Kidney (tissue), 13 donors: ENCODE measurements at regions not wholly inside any gene's neighbourhood (a gene's known extent, or its start where the extent isn't known, plus 50 kb on each side); places are given as distances from the start of the nearest gene placed in this dataset.

Source experiments
- DNase-seq, 5 donors: peaks; one replicate each; pipeline ENCODE4 v3.0.0-alpha.2; 2013 to 2020
- FAIRE-seq: peaks from 2 replicates; lab custom pipeline; 2012; peaks lifted over from hg19 to GRCh38; lab: Jason Lieb, UNC
- H3K27ac ChIP-seq, 2 donors: one replicate each; pipeline ENCODE4 v1.7.0; 2013; ENCODE audit warnings: low read depth in 2 of 2, low read length in 2 of 2, inconsistent platforms in 1 of 2
- H3K27me3 ChIP-seq: one replicate; pipeline ENCODE4 v1.7.1; 2013; ENCODE audit warnings: low read length, inconsistent platforms; ENCODE audit not compliant: control insufficient read depth, insufficient read depth
- H3K36me3 ChIP-seq, 3 donors: one replicate each; pipeline versions ENCODE4 v1.7.0 to v1.7.1; 2013; ENCODE audit warnings: low read length in 3 of 3, control low read depth in 1 of 3, inconsistent platforms in 1 of 3; ENCODE audit not compliant: insufficient read depth in 3 of 3, control insufficient read depth in 2 of 3
- H3K4me1 ChIP-seq, 3 donors: one replicate each; pipeline versions ENCODE4 v1.7.0 to v1.7.1; 2013; ENCODE audit warnings: low read length in 3 of 3, inconsistent platforms in 1 of 3, low read depth in 1 of 3; ENCODE audit not compliant: control insufficient read depth in 2 of 3, insufficient read depth in 2 of 3
- H3K4me3 ChIP-seq, 3 donors: one replicate each; pipeline versions ENCODE4 v1.7.0 to v1.8.1; 2013; ENCODE audit warnings: low read length in 3 of 3, control low read depth in 1 of 3, inconsistent platforms in 1 of 3
- H3K9ac ChIP-seq, 3 donors: one replicate each; pipeline versions ENCODE4 v1.7.0 to v1.7.1; 2013; ENCODE audit warnings: low read length in 3 of 3, control low read depth in 1 of 3, inconsistent platforms in 1 of 3
- H3K9me3 ChIP-seq, 3 donors: one replicate each; pipeline versions ENCODE4 v1.7.0 to v1.7.1; 2013; ENCODE audit warnings: low read length in 3 of 3, control low read depth in 1 of 3, inconsistent platforms in 1 of 3; ENCODE audit not compliant: control insufficient read depth in 2 of 3, insufficient read depth in 1 of 3
- intact Hi-C: fragments of 100-400 bp; cut with DNase I; formaldehyde crosslinking; loops from one replicate; pipeline ENCODE4 v1.11.1; 2022
- TF ChIP-seq, protein P1 (sequence below): IDR thresholded peaks from 3 replicates; pipeline ENCODE4 v1.5.1; 2012; ENCODE audit warnings: mild to moderate bottlenecking, moderate library complexity, borderline replicate concordance; ENCODE audit not compliant: insufficient read depth; ENCODE audit errors: extremely low read depth
- donor health status: control.
- donor health status: control.
- donor health status: control.
- donor health status: control.
- donor health status: control.
- donor health status: DM: yes; HTN: yes; CAD: no.
- donor health status: Normal renal cell carcinoma (clear cell type).

DNA sequence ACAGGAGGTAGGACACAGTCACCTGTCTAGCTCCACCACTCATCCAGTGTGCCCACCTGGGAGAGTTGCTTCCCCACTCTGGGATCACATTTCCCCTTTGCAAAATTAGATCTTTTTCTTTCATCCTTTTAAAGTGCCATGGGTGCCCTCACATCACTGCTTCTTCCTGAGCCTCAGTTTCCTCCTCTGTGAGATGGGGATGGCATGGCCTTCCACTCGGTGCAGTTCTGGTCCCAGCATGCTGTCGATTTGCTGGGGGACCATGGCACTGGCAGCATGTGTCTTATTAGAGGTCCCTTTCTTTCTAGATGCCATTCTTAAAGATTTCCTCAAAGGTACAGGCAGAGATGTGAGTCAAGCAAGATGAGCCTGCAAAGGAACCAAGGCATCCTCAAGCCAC, 158.3 kb upstream of the ZMIZ1 start:
- Histone ChIP-seq H3K4me1 (peaks cover 0 to 12% (median 8%) of the 10 kb centered on the region in 3 donors), H3K9me3 (no peaks in the 10 kb centered on the region), H3K9ac (no peak overlapping the region), H3K36me3 (no peaks in the 10 kb centered on the region), H3K4me3 (no peak overlapping the region), H3K27me3 (no peaks in the 10 kb centered on the region), H3K27ac (no peak overlapping the region)
- no peak for DNase-seq
- intact Hi-C loops: no loop called here
- no peak for FAIRE-seq
- TF ChIP-seq, protein P1, sequence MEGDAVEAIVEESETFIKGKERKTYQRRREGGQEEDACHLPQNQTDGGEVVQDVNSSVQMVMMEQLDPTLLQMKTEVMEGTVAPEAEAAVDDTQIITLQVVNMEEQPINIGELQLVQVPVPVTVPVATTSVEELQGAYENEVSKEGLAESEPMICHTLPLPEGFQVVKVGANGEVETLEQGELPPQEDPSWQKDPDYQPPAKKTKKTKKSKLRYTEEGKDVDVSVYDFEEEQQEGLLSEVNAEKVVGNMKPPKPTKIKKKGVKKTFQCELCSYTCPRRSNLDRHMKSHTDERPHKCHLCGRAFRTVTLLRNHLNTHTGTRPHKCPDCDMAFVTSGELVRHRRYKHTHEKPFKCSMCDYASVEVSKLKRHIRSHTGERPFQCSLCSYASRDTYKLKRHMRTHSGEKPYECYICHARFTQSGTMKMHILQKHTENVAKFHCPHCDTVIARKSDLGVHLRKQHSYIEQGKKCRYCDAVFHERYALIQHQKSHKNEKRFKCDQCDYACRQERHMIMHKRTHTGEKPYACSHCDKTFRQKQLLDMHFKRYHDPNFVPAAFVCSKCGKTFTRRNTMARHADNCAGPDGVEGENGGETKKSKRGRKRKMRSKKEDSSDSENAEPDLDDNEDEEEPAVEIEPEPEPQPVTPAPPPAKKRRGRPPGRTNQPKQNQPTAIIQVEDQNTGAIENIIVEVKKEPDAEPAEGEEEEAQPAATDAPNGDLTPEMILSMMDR: no peak

DNA sequence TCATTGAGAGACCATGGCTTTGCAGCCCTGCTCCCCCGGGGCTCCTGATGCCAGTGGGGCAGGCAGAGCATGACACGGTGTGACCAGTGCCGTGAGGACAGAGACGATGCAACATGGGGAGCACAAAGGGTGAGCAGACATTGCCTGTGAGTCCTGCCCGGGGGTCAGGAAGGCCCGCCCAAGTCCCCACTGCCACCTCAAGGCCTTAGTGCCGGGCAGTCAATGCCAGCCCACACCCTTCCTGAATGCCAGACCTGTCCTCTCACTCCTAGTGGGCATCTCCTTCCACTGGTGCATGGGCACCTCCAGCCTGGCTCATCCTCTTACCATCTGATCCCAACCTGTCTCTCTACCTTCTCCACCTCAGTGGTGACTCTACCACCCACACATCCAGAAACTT, 157.9 kb upstream of the ZMIZ1 start:
- H3K27me3 ChIP-seq: no peaks in the 10 kb centered on the region
- H3K27ac ChIP-seq: no peak overlapping the region
- no peaks in the 10 kb centered on the region for H3K9me3 ChIP-seq
- no peak for DNase-seq
- TF ChIP-seq, protein P1: no peak
- H3K4me3 ChIP-seq: no peak overlapping the region
- no peak for FAIRE-seq
- peaks cover 0 to 12% (median 6%) of the 10 kb centered on the region in 3 donors for H3K4me1 ChIP-seq
- no peaks in the 10 kb centered on the region for H3K36me3 ChIP-seq
- intact Hi-C loops: no loop called here
- H3K9ac ChIP-seq: no peak overlapping the region

DNA sequence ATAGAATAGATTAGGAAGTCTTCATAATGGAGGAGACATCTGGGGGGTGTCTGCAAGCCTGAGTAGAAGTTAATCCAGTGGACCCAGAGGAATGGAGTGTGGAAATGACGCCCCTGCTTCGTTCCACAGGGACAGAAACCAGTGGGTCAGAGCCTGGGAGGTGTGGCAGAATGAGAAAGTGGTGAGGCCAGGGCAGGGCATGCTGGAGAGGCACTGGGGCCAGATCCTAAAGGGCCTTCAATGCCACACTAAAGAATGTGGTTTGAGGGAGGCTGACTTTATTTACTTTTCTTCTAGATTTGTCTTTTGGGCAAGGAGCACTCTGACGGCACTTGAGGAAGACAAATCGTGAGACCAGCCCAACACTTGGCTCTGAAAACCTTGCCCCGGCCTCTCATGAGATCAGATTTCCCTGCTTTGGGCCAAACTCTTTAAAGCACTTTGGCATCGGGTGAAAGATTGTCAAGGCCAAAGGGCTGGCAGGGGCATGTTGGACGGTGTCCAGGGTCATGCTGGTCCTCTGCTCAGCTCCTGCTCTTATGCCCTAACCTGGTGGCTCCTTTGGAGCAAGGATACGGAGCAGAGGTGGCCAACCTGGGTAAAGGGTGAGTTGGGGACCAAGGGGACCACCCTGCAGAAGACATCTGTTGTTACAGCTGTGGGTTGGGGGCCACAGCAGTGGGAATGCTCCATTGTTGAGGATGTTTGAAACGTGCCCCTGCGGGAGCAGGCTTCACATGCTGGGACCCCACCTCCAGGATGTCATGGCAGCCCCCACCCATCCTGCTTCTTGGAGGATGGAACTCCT, 157.0 kb upstream of the ZMIZ1 start:
- TF ChIP-seq, protein P1: no peak
- intact Hi-C loops: no loop called here
- H3K9ac ChIP-seq: no peak overlapping the region
- no peak for DNase-seq
- no peak for FAIRE-seq
- H3K27ac ChIP-seq: no peak overlapping the region
- peaks cover 1 to 9% (median 4%) of the 10 kb centered on the region in 3 donors for H3K4me1 ChIP-seq
- H3K36me3 ChIP-seq: no peaks in the 10 kb centered on the region
- no peaks in the 10 kb centered on the region for H3K27me3 ChIP-seq
- H3K9me3 ChIP-seq: no peaks in the 10 kb centered on the region
- H3K4me3 ChIP-seq: no peak overlapping the region
